SK-N-SH (cell line): ENCODE measurements at regions not wholly inside any gene's neighbourhood (a gene's known extent, or its start where the extent isn't known, plus 50 kb on each side); places are given as distances from the start of the nearest gene placed in this dataset.

Experiments
- CTCF ChIA-PET: fragments of 300-600, 350-600 bp; formaldehyde crosslinking; extraction: SDS; loops from one replicate; lab custom pipeline; 2021; lab: Yijun Ruan, JAX
- POLR2A ChIA-PET: fragments of 350-600 bp; sonication (Branson Sonifier 250); formaldehyde crosslinking; extraction: SDS; loops from one replicate; lab custom pipeline; 2020; ENCODE audit warnings: antibody characterized with exemption, inconsistent platforms; lab: Yijun Ruan, JAX
- DNase-seq: peaks from one replicate; pipeline ENCODE4 v3.0.0; 2012
- H2AFZ ChIP-seq: fragments of 200-600 bp; sonication (generic); 2 replicates; pipeline ENCODE4 v1.8.1; 2016; ENCODE audit warnings: antibody characterized with exemption, mild to moderate bottlenecking, low read depth
- H3F3A ChIP-seq: fragments of 200-600 bp; sonication (generic); replicated peaks from 2 replicates; pipeline ENCODE3; 2016; ENCODE audit warnings: antibody characterized with exemption, mild to moderate bottlenecking; ENCODE audit not compliant: insufficient read depth
- H3K27ac ChIP-seq, 2 experiments: fragments of 200-500 bp in 1 of 2; fragments of 200-600 bp in 1 of 2; sonication (Bioruptor generic) in 1 of 2; sonication (generic), shearing (Covaris generic) in 1 of 2; 2 replicates each; pipeline versions ENCODE4 v1.5.1 to v1.6.1; 2014 to 2016; ENCODE audit warnings: low read depth in 2 of 2, inconsistent platforms in 1 of 2, low read length in 1 of 2, mild to moderate bottlenecking in 1 of 2, mixed read lengths in 1 of 2
- H3K27me3 ChIP-seq: fragments of 200-600 bp; sonication (generic), shearing (Covaris generic); 2 replicates; pipeline ENCODE4 v1.6.1; 2016; ENCODE audit warnings: mixed run types; ENCODE audit not compliant: insufficient read depth
- H3K36me3 ChIP-seq, 2 experiments: fragments of 200-500 bp in 1 of 2; fragments of 200-600 bp in 1 of 2; sonication (Bioruptor generic) in 1 of 2; sonication (generic) in 1 of 2; replicated peaks in 1 of 2; 2 replicates each; pipeline versions ENCODE3 to v1.5.1; 2014 to 2016; ENCODE audit warnings: low read length in 1 of 2, mild to moderate bottlenecking in 1 of 2; ENCODE audit not compliant: insufficient read depth in 2 of 2, control insufficient read depth in 1 of 2
- H3K4me1 ChIP-seq, 2 experiments: fragments of 200-500 bp in 1 of 2; fragments of 200-600 bp in 1 of 2; sonication (Bioruptor generic) in 1 of 2; sonication (generic), shearing (Covaris generic) in 1 of 2; 2 replicates each; pipeline versions ENCODE4 v1.5.1 to v1.6.1; 2014 to 2016; ENCODE audit warnings: low read depth in 1 of 2, low read length in 1 of 2, mixed run types in 1 of 2; ENCODE audit not compliant: insufficient read depth in 2 of 2, control insufficient read depth in 1 of 2
- H3K4me2 ChIP-seq: fragments of 200-600 bp; sonication (generic), shearing (Covaris generic); 2 replicates; pipeline ENCODE4 v1.6.1; 2017; ENCODE audit warnings: mixed run types
- H3K4me3 ChIP-seq, 2 experiments: fragments of 200-500 bp in 1 of 2; fragments of 200-600 bp in 1 of 2; sonication (Bioruptor generic) in 1 of 2; sonication (generic), shearing (Covaris generic) in 1 of 2; 2 replicates each; pipeline versions ENCODE4 v1.5.1 to v1.8.1; 2014 to 2016; ENCODE audit warnings: low read depth in 2 of 2, inconsistent platforms in 1 of 2, low read length in 1 of 2, mild to moderate bottlenecking in 1 of 2, mixed read lengths in 1 of 2, moderate library complexity in 1 of 2
- H3K79me2 ChIP-seq: fragments of 200-600 bp; sonication (generic); 2 replicates; pipeline ENCODE4 v1.8.1; 2017; ENCODE audit warnings: mild to moderate bottlenecking; ENCODE audit not compliant: insufficient read depth
- H3K9ac ChIP-seq: fragments of 200-600 bp; sonication (generic); 2 replicates; pipeline ENCODE4 v1.6.1; 2017; ENCODE audit warnings: mixed run types
- H3K9me2 ChIP-seq: fragments of 200-600 bp; sonication (generic); 2 replicates; pipeline ENCODE4 v1.6.1; 2017; ENCODE audit warnings: mixed run types
- H3K9me3 ChIP-seq: fragments of 200-600 bp; sonication (generic); 2 replicates; pipeline ENCODE4 v1.6.1; 2017; ENCODE audit warnings: mixed run types, mild to moderate bottlenecking, moderate library complexity
- H4K20me1 ChIP-seq: fragments of 200-600 bp; sonication (generic); 2 replicates; pipeline ENCODE4 v1.6.1; 2017; ENCODE audit warnings: mild to moderate bottlenecking, mixed run types; ENCODE audit not compliant: insufficient read depth
- ELF1 ChIP-seq: IDR thresholded peaks from 2 replicates; pipeline ENCODE4 v1.4.0; 2012
- EP300 ChIP-seq, 2 experiments: IDR thresholded peaks; 2 replicates each; pipeline versions ENCODE4 v1.4.0 to v1.6.1; 2012; ENCODE audit warnings: borderline replicate concordance in 1 of 2, low read depth in 1 of 2, low read length in 1 of 2
- FOSL2 ChIP-seq: IDR thresholded peaks from 2 replicates; pipeline ENCODE4 v1.4.0; 2012; ENCODE audit warnings: low read depth, mild to moderate bottlenecking, moderate library complexity, borderline replicate concordance
- FOXJ3 ChIP-seq: sonication (generic); formaldehyde crosslinking; IDR thresholded peaks from 2 replicates; pipeline ENCODE4 v1.5.1; 2020; ENCODE audit warnings: mild to moderate bottlenecking, missing genetic modification reagents
- FOXM1 ChIP-seq: IDR thresholded peaks from 2 replicates; pipeline ENCODE4 v1.4.0; 2012; ENCODE audit warnings: low read depth, mild to moderate bottlenecking
- GABPA ChIP-seq: IDR thresholded peaks from 2 replicates; pipeline ENCODE4 v1.4.0; 2012; ENCODE audit warnings: low read depth, mild to moderate bottlenecking
- GATA2 ChIP-seq: sonication (generic); formaldehyde crosslinking; IDR thresholded peaks from 2 replicates; pipeline ENCODE4 v1.5.0; 2020; ENCODE audit warnings: mild to moderate bottlenecking, missing genetic modification reagents
- JUND ChIP-seq: IDR thresholded peaks from 2 replicates; pipeline ENCODE4 v1.4.0; 2012
- MEF2A ChIP-seq: IDR thresholded peaks from 2 replicates; pipeline ENCODE4 v1.4.0; 2012; ENCODE audit warnings: low read depth, borderline replicate concordance
- NFIC ChIP-seq: IDR thresholded peaks from 2 replicates; pipeline ENCODE4 v1.4.0; 2012; ENCODE audit warnings: borderline replicate concordance
- POLR2AphosphoS5 ChIP-seq: IDR thresholded peaks from 2 replicates; pipeline ENCODE4 v1.6.1; 2012; ENCODE audit warnings: low read depth, low read length
- RAD21 ChIP-seq: IDR thresholded peaks from 2 replicates; pipeline ENCODE4 v1.6.1; 2012; ENCODE audit warnings: mild to moderate bottlenecking, low read length
- RCOR1 ChIP-seq: fragments of 150-350 bp; IDR thresholded peaks from 2 replicates; pipeline ENCODE4 v1.6.1; 2017; ENCODE audit warnings: antibody characterized with exemption, low read length
- RXRA ChIP-seq: IDR thresholded peaks from 2 replicates; pipeline ENCODE4 v1.4.0; 2012; ENCODE audit warnings: low read depth, mild to moderate bottlenecking, borderline replicate concordance
- SIN3A ChIP-seq: IDR thresholded peaks from 2 replicates; pipeline ENCODE4 v1.6.1; 2012; ENCODE audit warnings: low read depth, mild to moderate bottlenecking, low read length, moderate library complexity, borderline replicate concordance
- TCF12 ChIP-seq: IDR thresholded peaks from 2 replicates; pipeline ENCODE4 v1.4.0; 2012
- TEAD4 ChIP-seq: IDR thresholded peaks from 2 replicates; pipeline ENCODE4 v1.4.0; 2012; ENCODE audit warnings: mild to moderate bottlenecking, borderline replicate concordance; ENCODE audit not compliant: insufficient read depth
- ZBTB33 ChIP-seq: IDR thresholded peaks from 2 replicates; pipeline ENCODE4 v1.4.0; 2012; ENCODE audit warnings: low read depth, borderline replicate concordance
- WGBS: methylation state at CpG from one replicate; pipeline ENCODE4 v1.1.6; 2017; ENCODE audit warnings: low lambda C conversion rate; 5-methylcytosine and 5-hydroxymethylcytosine counted together
- TF ChIP-seq, protein P1 (sequence below): IDR thresholded peaks from 2 replicates; pipeline ENCODE4 v1.4.0; 2012; ENCODE audit warnings: low read depth, borderline replicate concordance
- TF ChIP-seq, protein P2 (sequence below): IDR thresholded peaks from 2 replicates; pipeline ENCODE4 v1.4.0; 2012; ENCODE audit warnings: low read depth
- TF ChIP-seq, protein P3 (sequence below): IDR thresholded peaks from 2 replicates; pipeline ENCODE4; 2012

DNA sequence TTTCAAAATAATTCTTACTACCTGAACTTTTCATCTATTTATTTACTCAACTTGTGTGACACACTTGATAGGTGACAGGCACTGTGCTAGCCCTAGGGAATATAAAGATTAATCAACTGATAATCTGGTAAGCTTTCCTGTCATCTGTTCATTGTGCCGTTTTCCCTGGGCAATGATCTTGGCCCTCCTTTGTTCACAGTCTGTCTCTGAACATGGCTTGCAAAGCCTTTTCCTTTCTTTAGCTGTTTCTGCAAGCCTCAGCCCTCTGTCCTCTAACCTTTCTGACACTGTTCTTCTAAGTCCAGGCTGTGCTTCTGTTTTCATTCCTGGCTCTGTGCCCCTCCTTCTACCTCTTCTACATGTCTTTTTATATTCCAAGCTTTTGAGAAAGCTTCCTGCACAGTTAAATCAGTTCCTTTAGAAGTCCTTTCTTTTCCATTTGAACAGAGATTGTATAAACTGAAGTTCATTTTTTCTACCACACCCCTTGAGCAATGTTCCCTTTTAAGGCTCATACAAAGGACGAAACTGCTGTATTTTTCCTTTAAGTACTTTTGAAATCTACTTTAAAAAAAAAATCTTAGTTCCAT is 803.0 kb upstream of the ZNF608 start (continued):
- TF ChIP-seq TCF12 (peak; percentile 53), ELF1 (no peak), EP300 (IDR thresholded peaks at IDR 0.05; ENCODE audit: borderline replicate concordance in 1 of 2, low read depth in 1 of 2, low read length in 1 of 2) (peak in 1 of 2 experiments; percentile 97; a peak in 2 of 4 replicates)
- TF ChIP-seq, protein P1, sequence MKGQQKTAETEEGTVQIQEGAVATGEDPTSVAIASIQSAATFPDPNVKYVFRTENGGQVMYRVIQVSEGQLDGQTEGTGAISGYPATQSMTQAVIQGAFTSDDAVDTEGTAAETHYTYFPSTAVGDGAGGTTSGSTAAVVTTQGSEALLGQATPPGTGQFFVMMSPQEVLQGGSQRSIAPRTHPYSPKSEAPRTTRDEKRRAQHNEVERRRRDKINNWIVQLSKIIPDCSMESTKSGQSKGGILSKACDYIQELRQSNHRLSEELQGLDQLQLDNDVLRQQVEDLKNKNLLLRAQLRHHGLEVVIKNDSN: no peak
- TF ChIP-seq, protein P2, sequence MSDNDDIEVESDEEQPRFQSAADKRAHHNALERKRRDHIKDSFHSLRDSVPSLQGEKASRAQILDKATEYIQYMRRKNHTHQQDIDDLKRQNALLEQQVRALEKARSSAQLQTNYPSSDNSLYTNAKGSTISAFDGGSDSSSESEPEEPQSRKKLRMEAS: no peak

GRCh38 chr5:125550274-125550673 is 803.8 kb upstream of the ZNF608 start:
- H3K4me3 ChIP-seq: no peak overlapping the region
- no peaks in the 10 kb centered on the region for H3K36me3 ChIP-seq
- peaks cover 13 to 18% of the 10 kb centered on the region in 2 experiments; a peak in 3 of 4 replicates for H3K4me1 ChIP-seq
- no peaks in the 10 kb centered on the region for H3K27me3 ChIP-seq
- 4% methylated on average over 2 of the region's 2 CpGs for whole genome bisulfite sequencing
- peak; percentile 35 for DNase-seq
- H3K9me3 ChIP-seq: no peaks in the 10 kb centered on the region
- H3F3A ChIP-seq: peaks cover 3% of the 10 kb centered on the region
- no peaks in the 10 kb centered on the region for H4K20me1 ChIP-seq
- peak overlapping the region; percentile 21; the same call in 1 of the 2 replicates for H3K4me2 ChIP-seq
- TF ChIP-seq MEF2A (0 out of 2 replicates have a peak, but pooled peaks have one; percentile 33), NFIC (peak; percentile 90), ELF1 (no peak), TCF12 (peak; percentile 96), FOXJ3 (CRISPR knock-in tag) (no peak), EP300 (IDR thresholded peaks at IDR 0.05; ENCODE audit: borderline replicate concordance in 1 of 2, low read depth in 1 of 2, low read length in 1 of 2) (peak; percentile 77 to 87), TEAD4 (peak; percentile 73; the same call in 1 of the 2 replicates), RCOR1 (no peak), RAD21 (peak; percentile 24), FOXM1 (no peak), RXRA (peak; percentile 51; the same call in 1 of the 2 replicates), GABPA (no peak), SIN3A (no peak), GATA2 (CRISPR knock-in tag) (0 out of 2 replicates have a peak, but pooled peaks have one; percentile 15), FOSL2 (peak; percentile 18; the same call in 1 of the 2 replicates), JUND (peak; percentile 74), POLR2AphosphoS5 (peak; percentile 73), ZBTB33 (peak; percentile 40; the same call in 1 of the 2 replicates)
- TF ChIP-seq, protein P2: 0 out of 2 replicates have a peak, but pooled peaks have one; percentile 21
- TF ChIP-seq, protein P3, sequence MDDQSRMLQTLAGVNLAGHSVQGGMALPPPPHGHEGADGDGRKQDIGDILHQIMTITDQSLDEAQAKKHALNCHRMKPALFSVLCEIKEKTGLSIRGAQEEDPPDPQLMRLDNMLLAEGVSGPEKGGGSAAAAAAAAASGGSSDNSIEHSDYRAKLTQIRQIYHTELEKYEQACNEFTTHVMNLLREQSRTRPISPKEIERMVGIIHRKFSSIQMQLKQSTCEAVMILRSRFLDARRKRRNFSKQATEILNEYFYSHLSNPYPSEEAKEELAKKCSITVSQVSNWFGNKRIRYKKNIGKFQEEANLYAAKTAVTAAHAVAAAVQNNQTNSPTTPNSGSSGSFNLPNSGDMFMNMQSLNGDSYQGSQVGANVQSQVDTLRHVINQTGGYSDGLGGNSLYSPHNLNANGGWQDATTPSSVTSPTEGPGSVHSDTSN: peak; percentile 95
- ChIA-PET POLR2A (interaction anchor here (1.3 to 2.4 kb wide), 2 partner anchors 65 to 139 kb away, joined by 4 to 18 read pairs; no protein-coding TSS in a partner anchor), CTCF (interaction anchor here (0.7 kb wide), 2 partner anchors 28 to 828 kb away, joined by 3 read pairs; no protein-coding TSS in a partner anchor)
- H3K9me2 ChIP-seq: no peaks in the 10 kb centered on the region
- no peak overlapping the region for H2AFZ ChIP-seq
- H3K27ac ChIP-seq: peak overlapping the region; percentile 4 to 92; a peak in 2 of 4 replicates
- H3K9ac ChIP-seq: no peak overlapping the region
- H3K79me2 ChIP-seq: no peaks in the 10 kb centered on the region
